ENCODE measurements at regions not wholly inside any gene's neighbourhood (a gene's known extent, or its start where the extent isn't known, plus 50 kb on each side); places are given as distances from the start of the nearest gene placed in this dataset.
"Not testable (repeated sequence)": the region's sequence is repeated elsewhere in the genome, so short reads cannot be mapped to it uniquely, and the experiment has no call there.

- no peak for DNase-seq
These were observed 92.4 kb upstream of the LIFR start for GRCh38 chr5:38648703-38649291.

- no peak for DNase-seq
These were observed 94.1 kb upstream of the LIFR start for GRCh38 chr5:38650540-38650939.

- DNase-seq: no peak
These were observed 94.5 kb upstream of the LIFR start for GRCh38 chr5:38650946-38651345.

- DNase-seq: no peak
These were observed 95.4 kb upstream of the LIFR start for GRCh38 chr5:38651806-38652205.

- DNase-seq: no peak
These were observed 96.9 kb upstream of the LIFR start for GRCh38 chr5:38653389-38653788.

- DNase-seq: no peak
These were observed 99.2 kb upstream of the LIFR start for GRCh38 chr5:38655691-38656090.

- no peak for DNase-seq
These were observed 100.1 kb upstream of the LIFR start for GRCh38 chr5:38656568-38656967.

- no peak for DNase-seq
These were observed 100.6 kb upstream of the LIFR start for GRCh38 chr5:38657020-38657419.

GRCh38 chr5:38660194-38660668 is 103.8 kb upstream of the LIFR start:
- DNase-seq: no peak

DNA sequence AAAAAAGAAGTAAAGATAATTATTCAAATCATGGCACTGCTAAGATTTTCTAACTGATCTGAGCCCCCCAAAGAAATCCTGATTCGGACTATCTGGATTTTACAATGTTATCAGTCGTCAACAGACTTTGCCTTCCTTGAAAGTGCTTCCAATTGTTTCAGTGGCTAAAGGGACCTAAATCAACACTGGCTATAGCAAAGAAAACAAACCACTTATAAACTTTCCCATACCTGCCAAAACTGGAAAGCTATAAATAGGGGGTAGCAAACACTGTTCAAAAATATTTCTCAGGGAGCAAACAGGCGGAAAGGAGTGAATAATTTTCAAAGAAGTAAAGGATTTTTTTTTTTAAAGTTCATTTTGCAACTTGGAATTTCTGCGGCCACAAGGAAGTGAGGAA is 105.6 kb upstream of the LIFR start:
- DNase-seq: no peak

DNA sequence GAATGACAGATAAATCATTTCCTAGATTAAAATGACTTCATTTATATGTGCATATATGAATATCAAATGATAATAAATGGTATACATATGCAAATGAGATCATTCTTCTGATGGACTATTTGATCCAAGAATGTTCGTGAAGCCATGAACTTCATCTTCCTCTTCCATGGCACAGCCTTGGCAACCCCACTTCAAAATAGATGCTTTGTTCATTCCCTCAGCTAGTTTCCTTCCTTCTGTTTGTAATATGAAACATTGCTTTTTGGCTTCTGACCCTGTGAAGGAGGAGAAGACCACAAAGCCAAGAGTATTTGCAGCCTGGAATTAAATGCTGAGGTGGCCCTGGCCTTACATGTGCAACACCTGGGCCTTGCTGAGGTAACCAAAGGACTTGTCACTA is 106.8 kb upstream of the LIFR start:
- no peak for DNase-seq

GRCh38 chr5:38666668-38667498 is 110.4 kb upstream of the LIFR start:
- no peak for DNase-seq

DNA sequence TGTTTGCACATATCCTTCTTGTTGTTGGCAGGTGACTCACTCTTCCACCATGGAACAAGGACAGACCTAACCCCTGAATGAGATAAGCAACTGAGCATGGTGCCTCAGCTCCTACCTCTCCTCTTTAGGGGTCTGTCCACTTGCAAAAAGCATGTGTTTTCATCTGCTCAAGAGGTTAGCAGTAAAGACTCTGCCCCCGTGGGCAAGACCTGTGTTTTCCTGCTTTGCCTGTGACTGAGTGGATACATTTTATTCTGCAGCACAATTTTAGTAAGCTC is 111.0 kb upstream of the LIFR start:
- DNase-seq: no peak

GRCh38 chr5:38669361-38669880 is 113.0 kb upstream of the LIFR start:
- no peak for DNase-seq

DNA sequence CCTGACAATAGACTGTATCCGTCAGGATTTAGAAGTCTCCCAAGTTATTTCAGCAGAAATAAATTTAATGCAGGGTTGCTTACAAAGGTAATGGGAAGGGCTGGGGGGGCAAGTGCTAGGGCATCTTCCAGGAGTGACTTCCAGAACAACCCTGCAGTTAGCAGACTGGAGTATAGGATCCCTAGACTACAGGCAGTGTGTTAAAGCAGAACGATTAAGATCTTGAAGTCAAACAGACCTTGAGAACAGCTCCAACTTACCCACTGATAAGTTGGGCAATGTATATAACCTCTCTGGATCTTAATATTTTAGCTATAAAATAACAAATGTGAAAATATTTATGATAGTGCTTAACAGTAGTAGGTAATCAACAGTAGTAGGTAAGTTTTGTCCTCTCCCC is 113.6 kb upstream of the LIFR start:
- no peak for DNase-seq

DNA sequence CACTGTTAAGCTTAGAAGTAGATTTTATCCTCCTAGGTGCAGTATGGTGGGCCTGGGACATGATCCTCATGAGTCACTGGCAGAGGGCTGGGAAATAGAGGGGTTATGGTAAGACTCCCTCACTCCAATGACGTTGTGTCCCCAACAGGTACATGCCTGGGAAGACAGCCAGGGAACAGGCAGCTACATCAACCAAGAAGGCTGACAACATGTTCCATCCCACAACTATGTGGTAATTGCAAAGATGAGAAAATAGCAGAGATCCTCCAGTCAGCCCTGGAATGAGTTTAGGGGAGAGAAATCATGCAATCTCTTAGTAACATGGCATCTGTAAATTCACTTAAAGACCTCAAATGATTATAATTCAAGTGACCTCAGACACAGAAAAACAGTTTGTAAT is 114.4 kb upstream of the LIFR start:
- no peak for DNase-seq

- DNase-seq: no peak
These were observed 115.8 kb upstream of the LIFR start for GRCh38 chr5:38672059-38672788.

- DNase-seq: no peak
These were observed 117.2 kb upstream of the LIFR start for GRCh38 chr5:38673671-38674071.

GRCh38 chr5:38675443-38675842 is 119.0 kb upstream of the LIFR start:
- no peak for DNase-seq

- DNase-seq: no peak
These were observed 121.2 kb upstream of the LIFR start for GRCh38 chr5:38677636-38678035.

DNA sequence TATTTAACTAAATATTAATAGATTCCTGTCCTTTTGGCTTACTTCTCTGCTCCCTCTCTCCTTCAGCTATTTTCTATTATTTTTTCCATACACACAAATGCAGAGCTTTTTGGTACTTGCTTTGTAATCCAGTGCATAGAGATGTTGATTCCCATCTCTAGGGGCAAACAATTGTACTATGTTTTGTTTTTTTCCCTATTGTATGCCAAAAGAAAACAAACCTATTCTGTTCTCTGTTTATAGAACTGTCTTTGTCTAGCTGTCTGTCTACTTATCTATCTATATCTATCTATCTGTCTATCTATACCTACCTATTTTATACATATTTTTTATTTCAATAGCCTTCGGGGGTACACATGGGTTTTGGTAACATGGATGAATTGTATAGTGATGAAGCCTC is 121.6 kb upstream of the LIFR start:
- DNase-seq: no peak

DNA sequence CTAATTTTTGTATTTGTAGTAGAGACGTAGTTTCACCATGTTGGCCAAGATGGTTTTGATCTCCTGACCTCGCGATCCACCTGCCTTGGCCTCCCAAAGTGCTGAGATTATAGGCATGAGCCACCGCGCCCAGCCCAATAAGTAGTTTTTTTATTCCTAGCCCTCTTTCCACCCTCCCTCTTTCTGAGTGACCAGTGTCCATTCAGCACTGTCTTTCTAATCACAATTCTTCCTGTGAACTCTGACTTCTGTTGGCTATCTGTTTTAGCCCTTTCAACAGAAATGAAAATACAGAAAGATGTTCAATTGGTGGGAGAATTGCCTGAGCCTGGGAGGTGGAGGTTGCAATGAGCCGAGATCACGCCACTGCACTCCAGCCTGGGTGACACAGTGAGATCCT is 122.3 kb upstream of the LIFR start:
- not testable (repeated sequence) for DNase-seq

GRCh38 chr5:38680094-38680825 is 123.8 kb upstream of the LIFR start:
- DNase-seq: no peak

All from activated CD4-positive, alpha-beta T cell treated with anti-CD3 and anti-CD28 coated beads, Interleukin-2, amount 50 U/mL, for 16 hours (primary cell).